PC-9 (cell line): ENCODE measurements at regions not wholly inside any gene's neighbourhood (a gene's known extent, or its start where the extent isn't known, plus 50 kb on each side); places are given as distances from the start of the nearest gene placed in this dataset.

ENCODE experiments used
- BruUV-seq: library from RNA; stranded (reverse); fragments of 400-500 nt; replicated peaks from 2 replicates; lab custom pipeline; 2021; lab: Mats Ljungman, UMichigan
- CTCF ChIA-PET: fragments of 300-600 bp; sonication (Branson Sonifier 250); formaldehyde crosslinking; loops from one replicate; lab custom pipeline; 2022; ENCODE audit warnings: antibody characterized with exemption; lab: Charles Lee
- POLR2A ChIA-PET: fragments of 300-600 bp; sonication (Branson Sonifier 250); formaldehyde crosslinking; loops from one replicate; lab custom pipeline; 2022; ENCODE audit warnings: antibody characterized with exemption; ENCODE audit not compliant: unreplicated experiment; lab: Charles Lee
- DNase-seq, 2 experiments: peaks; one replicate each; pipeline versions ENCODE4 v3.0.0 to v3.0.0-alpha.2; 2015 to 2022; ENCODE audit warnings: mixed read lengths in 1 of 2
- H2AFZ ChIP-seq: fragments of 200-600 bp; sonication (generic); 2 replicates; pipeline ENCODE4 v1.8.1; 2017; ENCODE audit warnings: antibody characterized with exemption
- H3F3A ChIP-seq: fragments of 200-600 bp; sonication (generic); 2 replicates; pipeline ENCODE4 v1.8.1; 2017; ENCODE audit warnings: antibody characterized with exemption, mild to moderate bottlenecking, low read depth; ENCODE audit not compliant: insufficient read depth
- H3K27ac ChIP-seq: fragments of 200-600 bp; sonication (generic); 2 replicates; pipeline ENCODE4 v1.6.1; 2016; ENCODE audit warnings: mixed run types
- H3K27me3 ChIP-seq: fragments of 200-600 bp; sonication (generic); 2 replicates; pipeline ENCODE4 v1.6.1; 2016; ENCODE audit warnings: low read depth, mixed run types; ENCODE audit not compliant: insufficient read depth
- H3K36me3 ChIP-seq: fragments of 200-600 bp; sonication (generic); 2 replicates; pipeline ENCODE4 v1.6.1; 2016; ENCODE audit warnings: low read depth, mixed run types
- H3K4me1 ChIP-seq: fragments of 200-600 bp; sonication (generic); replicated peaks from 2 replicates; pipeline ENCODE4 v1.6.1; 2016; ENCODE audit warnings: mixed run types; ENCODE audit not compliant: insufficient read depth
- H3K4me2 ChIP-seq: fragments of 200-600 bp; sonication (generic); 2 replicates; pipeline ENCODE4 v1.6.1; 2017; ENCODE audit warnings: mixed run types
- H3K4me3 ChIP-seq: fragments of 200-600 bp; sonication (generic); 2 replicates; pipeline ENCODE4 v1.6.1; 2016; ENCODE audit warnings: mixed run types
- H3K79me2 ChIP-seq: fragments of 200-600 bp; sonication (generic); 2 replicates; pipeline ENCODE4 v1.6.1; 2017; ENCODE audit warnings: low read depth, mixed run types
- H3K9me2 ChIP-seq: fragments of 200-600 bp; sonication (generic); 2 replicates; pipeline ENCODE4 v1.8.1; 2017; ENCODE audit warnings: mild to moderate bottlenecking; ENCODE audit not compliant: insufficient read depth
- H3K9me3 ChIP-seq: fragments of 200-600 bp; sonication (generic); 2 replicates; pipeline ENCODE4 v1.8.1; 2016; ENCODE audit warnings: low read depth; ENCODE audit not compliant: insufficient read depth
- H4K20me1 ChIP-seq: fragments of 200-600 bp; sonication (generic); 2 replicates; pipeline ENCODE4 v1.8.1; 2017; ENCODE audit not compliant: insufficient read depth
- CTCF ChIP-seq: fragments of 200-600 bp; sonication (generic); conservative IDR thresholded peaks from 2 replicates; pipeline ENCODE4 v1.6.1; 2017; ENCODE audit warnings: mixed run types, antibody characterized with exemption, mild to moderate bottlenecking, moderate library complexity
- EZH2 ChIP-seq: fragments of 200-600 bp; sonication (generic); IDR thresholded peaks from 2 replicates; pipeline ENCODE4 v1.8.0; 2017; ENCODE audit warnings: antibody characterized with exemption, low read depth
- intact Hi-C: fragments of 100-400 bp; cut with micrococcal nuclease; formaldehyde crosslinking; loops from one replicate; pipeline ENCODE4 v1.10.0; 2022; ENCODE audit not compliant: unreplicated experiment

GRCh38 chr9:135215571-135216161, 128.2 kb downstream of the OLFM1 start:
- H3K27me3 ChIP-seq, result peaks cover 100% of the 10 kb centered on the region
- DNase-seq, result no peak
- TF ChIP-seq EZH2 (no peak), CTCF (no peak)
- no peaks in the 10 kb centered on the region for H3K36me3 ChIP-seq
- no peak overlapping the region for H2AFZ ChIP-seq
- no peaks in the 10 kb centered on the region for H3K9me2 ChIP-seq
- no peak overlapping the region for H3K27ac ChIP-seq
- intact Hi-C loops, result no loop called here
- no peak overlapping the region for H3K4me3 ChIP-seq
- H3F3A ChIP-seq, result no peaks in the 10 kb centered on the region
- H3K79me2 ChIP-seq, result no peaks in the 10 kb centered on the region
- H3K4me1 ChIP-seq, result no peaks in the 10 kb centered on the region
- ChIA-PET CTCF (no interaction called here), POLR2A (no interaction called here)
- no peak overlapping the region for H3K4me2 ChIP-seq
- no peaks in the 10 kb centered on the region; the same call in 1 of the 2 replicates for H4K20me1 ChIP-seq
- no TSS peak for BruUV-seq
- no peaks in the 10 kb centered on the region for H3K9me3 ChIP-seq

GRCh38 chr9:135216236-135216635, 128.8 kb downstream of the OLFM1 start:
- H3K4me2 ChIP-seq, result no peak overlapping the region
- intact Hi-C loops, result no loop called here
- H2AFZ ChIP-seq, result no peak overlapping the region
- no peak overlapping the region for H3K27ac ChIP-seq
- CTCF ChIA-PET, result no interaction called here
- H3K27me3 ChIP-seq, result peaks cover 100% of the 10 kb centered on the region
- H3K4me1 ChIP-seq, result no peaks in the 10 kb centered on the region
- H3K79me2 ChIP-seq, result no peaks in the 10 kb centered on the region
- TF ChIP-seq EZH2, result no peak
- TF ChIP-seq CTCF, result no peak
- H3K36me3 ChIP-seq, result no peaks in the 10 kb centered on the region
- POLR2A ChIA-PET, result no interaction called here
- DNase-seq, result no peak
- no peaks in the 10 kb centered on the region for H3K9me2 ChIP-seq
- no peaks in the 10 kb centered on the region for H3K9me3 ChIP-seq
- no peak overlapping the region for H3K4me3 ChIP-seq
- no TSS peak for BruUV-seq
- no peaks in the 10 kb centered on the region for H3F3A ChIP-seq
- no peaks in the 10 kb centered on the region; the same call in 1 of the 2 replicates for H4K20me1 ChIP-seq

GRCh38 chr9:135216791-135217441, 129.4 kb downstream of the OLFM1 start:
- Histone ChIP-seq H3K4me1 (no peaks in the 10 kb centered on the region), H3K36me3 (no peaks in the 10 kb centered on the region), H4K20me1 (no peaks in the 10 kb centered on the region; the same call in 1 of the 2 replicates), H3K9me3 (no peaks in the 10 kb centered on the region), H3K27ac (no peak overlapping the region), H3K4me3 (no peak overlapping the region), H3K9me2 (no peaks in the 10 kb centered on the region), H3K4me2 (no peak overlapping the region), H3K27me3 (peaks cover 100% of the 10 kb centered on the region), H3F3A (no peaks in the 10 kb centered on the region), H3K79me2 (no peaks in the 10 kb centered on the region), H2AFZ (no peak overlapping the region)
- POLR2A ChIA-PET, result no interaction called here
- CTCF ChIA-PET, result no interaction called here
- no peak for TF ChIP-seq EZH2
- no peak for TF ChIP-seq CTCF
- intact Hi-C loops, result no loop called here
- no TSS peak for BruUV-seq
- no peak for DNase-seq
